Type B pancreatic cell (in vitro differentiated cells): ENCODE measurements at regions not wholly inside any gene's neighbourhood (a gene's known extent, or its start where the extent isn't known, plus 50 kb on each side); places are given as distances from the start of the nearest gene placed in this dataset.

Source experiments
- DNase-seq: peaks from one replicate; pipeline ENCODE4 v3.0.0; 2021; ENCODE audit warnings: mixed read lengths; ENCODE audit not compliant: unreplicated experiment; ENCODE audit errors: extremely low spot score
- H3K27ac Mint-ChIP-seq: 2 replicates; pipeline ENCODE4 v1.8.0; 2021; ENCODE audit warnings: mild to moderate bottlenecking, mixed read lengths
- H3K27me3 Mint-ChIP-seq: 2 replicates; pipeline ENCODE4 v1.8.0; 2021; ENCODE audit warnings: mixed read lengths
- H3K36me3 Mint-ChIP-seq: 2 replicates; pipeline ENCODE4 v1.8.0; 2021; ENCODE audit warnings: mixed read lengths
- H3K4me1 Mint-ChIP-seq: one replicate; pipeline ENCODE4 v1.8.0; 2021; ENCODE audit warnings: mixed read lengths; ENCODE audit not compliant: unreplicated experiment
- H3K4me3 Mint-ChIP-seq: 2 replicates; pipeline ENCODE4 v1.8.0; 2021; ENCODE audit warnings: mild to moderate bottlenecking, mixed read lengths
- H3K9me3 Mint-ChIP-seq: 2 replicates; pipeline ENCODE4 v1.8.0; 2021; ENCODE audit warnings: mixed read lengths
- TF ChIP-seq, protein P1 (sequence below): fragments of 200-600 bp; sonication (generic); conservative IDR thresholded peaks from 2 replicates; pipeline ENCODE4 v1.5.0; 2021; ENCODE audit warnings: antibody characterized with exemption, mild to moderate bottlenecking

DNA sequence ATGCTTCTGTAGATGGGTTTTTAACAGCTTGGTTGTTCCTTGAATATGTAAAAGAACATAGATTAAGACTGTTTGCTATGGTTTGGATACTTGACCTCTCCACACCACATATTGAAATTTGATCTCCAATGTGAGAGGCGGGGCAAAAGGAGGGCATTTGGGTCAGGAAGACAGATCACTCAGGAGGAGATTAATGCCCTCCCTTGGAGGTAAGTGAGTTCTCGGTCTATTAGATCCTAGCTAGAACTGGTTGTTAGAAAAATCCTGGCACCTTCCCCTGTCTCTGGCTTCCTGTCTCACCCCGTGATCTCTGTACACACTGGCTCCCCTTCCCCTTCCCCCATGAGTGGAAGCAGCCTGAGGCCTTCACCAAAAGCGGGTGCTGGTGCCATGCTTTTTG, 281.1 kb upstream of the ANKRD55 start:
- Mint-ChIP-seq H3K4me3 (peak overlapping the region; percentile 56), H3K27ac (peak overlapping the region; percentile 1), H3K36me3 (peaks cover 5% of the 10 kb centered on the region), H3K4me1 (peaks cover 60% of the 10 kb centered on the region), H3K9me3 (peaks cover 4% of the 10 kb centered on the region), H3K27me3 (no peaks in the 10 kb centered on the region)
- DNase-seq: no peak
- TF ChIP-seq, protein P1, sequence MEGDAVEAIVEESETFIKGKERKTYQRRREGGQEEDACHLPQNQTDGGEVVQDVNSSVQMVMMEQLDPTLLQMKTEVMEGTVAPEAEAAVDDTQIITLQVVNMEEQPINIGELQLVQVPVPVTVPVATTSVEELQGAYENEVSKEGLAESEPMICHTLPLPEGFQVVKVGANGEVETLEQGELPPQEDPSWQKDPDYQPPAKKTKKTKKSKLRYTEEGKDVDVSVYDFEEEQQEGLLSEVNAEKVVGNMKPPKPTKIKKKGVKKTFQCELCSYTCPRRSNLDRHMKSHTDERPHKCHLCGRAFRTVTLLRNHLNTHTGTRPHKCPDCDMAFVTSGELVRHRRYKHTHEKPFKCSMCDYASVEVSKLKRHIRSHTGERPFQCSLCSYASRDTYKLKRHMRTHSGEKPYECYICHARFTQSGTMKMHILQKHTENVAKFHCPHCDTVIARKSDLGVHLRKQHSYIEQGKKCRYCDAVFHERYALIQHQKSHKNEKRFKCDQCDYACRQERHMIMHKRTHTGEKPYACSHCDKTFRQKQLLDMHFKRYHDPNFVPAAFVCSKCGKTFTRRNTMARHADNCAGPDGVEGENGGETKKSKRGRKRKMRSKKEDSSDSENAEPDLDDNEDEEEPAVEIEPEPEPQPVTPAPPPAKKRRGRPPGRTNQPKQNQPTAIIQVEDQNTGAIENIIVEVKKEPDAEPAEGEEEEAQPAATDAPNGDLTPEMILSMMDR: no peak

DNA sequence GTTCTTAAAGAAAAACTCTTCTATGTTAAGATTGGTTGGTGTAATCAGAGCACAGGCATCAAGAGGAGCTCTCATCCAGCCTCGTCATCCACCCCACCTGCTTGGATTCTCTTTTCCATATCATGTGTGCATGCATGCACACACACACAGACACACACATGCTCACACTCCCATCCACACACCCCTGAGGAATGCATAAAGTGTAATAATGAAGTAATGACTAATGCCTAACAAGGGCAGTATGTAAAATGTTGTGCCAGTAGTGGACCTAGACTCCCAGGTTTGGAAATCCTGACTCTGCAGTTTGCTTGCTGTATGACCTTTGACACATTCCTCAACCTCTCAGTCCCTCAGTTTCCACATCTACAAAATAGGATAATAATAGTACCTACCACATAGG, 280.0 kb upstream of the ANKRD55 start:
- Mint-ChIP-seq H3K36me3 (peaks cover 5% of the 10 kb centered on the region), H3K4me1 (peaks cover 58% of the 10 kb centered on the region), H3K4me3 (no peak overlapping the region), H3K27me3 (no peaks in the 10 kb centered on the region), H3K9me3 (peaks cover 4% of the 10 kb centered on the region), H3K27ac (no peak overlapping the region)
- TF ChIP-seq, protein P1: no peak
- DNase-seq: no peak

DNA sequence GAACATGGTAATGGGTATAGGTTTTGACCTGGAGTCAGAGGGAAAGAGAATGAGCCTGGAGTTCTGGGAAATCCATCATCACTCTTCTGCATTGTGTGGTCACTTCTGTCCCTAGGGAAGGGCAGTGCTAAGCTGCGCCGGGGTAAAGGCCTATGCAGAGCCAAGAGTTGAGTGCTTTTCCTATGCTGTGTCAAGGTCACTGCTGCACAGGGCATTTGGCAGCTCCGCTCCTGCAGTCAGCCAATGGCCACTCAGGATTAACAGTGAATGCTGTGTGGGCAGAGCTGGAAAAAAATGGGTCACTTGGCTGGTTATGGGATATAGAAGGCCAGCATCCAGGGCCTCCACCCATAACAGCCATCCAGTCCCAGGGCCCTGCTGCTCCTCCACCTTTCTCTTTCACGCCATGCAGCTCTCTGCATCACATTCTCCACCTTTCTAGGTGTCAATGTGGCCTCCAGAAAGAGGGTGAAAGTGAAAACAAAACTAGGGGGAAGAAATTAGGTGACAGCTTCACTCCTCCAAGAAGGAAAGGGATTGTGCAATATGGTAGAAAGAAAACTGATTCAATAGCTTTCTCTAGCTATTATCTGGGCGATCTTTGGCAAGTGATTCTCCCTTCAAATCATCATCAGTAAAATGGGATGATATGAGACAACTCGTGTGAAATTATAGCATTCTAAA, 279.3 kb upstream of the ANKRD55 start:
- Mint-ChIP-seq H3K27ac (no peak overlapping the region), H3K9me3 (peaks cover 4% of the 10 kb centered on the region), H3K4me3 (no peak overlapping the region), H3K4me1 (peaks cover 56% of the 10 kb centered on the region), H3K36me3 (peaks cover 5% of the 10 kb centered on the region), H3K27me3 (no peaks in the 10 kb centered on the region)
- no peak for DNase-seq
- TF ChIP-seq, protein P1: no peak

DNA sequence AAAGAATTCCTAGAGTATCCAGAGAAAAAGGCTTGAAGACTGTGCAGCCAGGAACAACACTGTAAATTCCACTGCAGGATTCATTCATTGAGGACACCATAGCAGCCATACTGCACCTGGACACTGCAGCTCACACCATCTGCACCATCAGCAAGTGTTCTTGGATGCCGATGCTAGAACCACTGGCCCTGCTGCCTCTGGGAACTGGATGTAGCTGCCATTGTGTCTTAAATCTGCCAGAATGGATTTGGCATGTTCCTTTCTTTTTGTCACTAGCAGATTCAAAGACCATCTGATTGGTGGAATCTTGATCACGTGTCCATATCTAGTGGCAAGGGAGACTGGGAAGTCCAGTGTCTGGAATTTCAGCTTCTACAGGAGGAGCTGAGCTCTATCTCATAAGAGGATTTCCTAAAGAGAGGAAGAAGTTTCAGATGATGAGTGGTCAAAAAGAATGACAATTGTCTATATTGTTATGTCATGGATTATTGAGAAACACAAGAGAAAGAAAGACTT, 278.3 kb upstream of the ANKRD55 start:
- no peak for DNase-seq
- peaks cover 5% of the 10 kb centered on the region for H3K36me3 Mint-ChIP-seq
- H3K27me3 Mint-ChIP-seq: no peaks in the 10 kb centered on the region
- H3K4me1 Mint-ChIP-seq: peaks cover 51% of the 10 kb centered on the region
- H3K27ac Mint-ChIP-seq: no peak overlapping the region
- TF ChIP-seq, protein P1: no peak
- H3K9me3 Mint-ChIP-seq: peaks cover 7% of the 10 kb centered on the region
- no peak overlapping the region for H3K4me3 Mint-ChIP-seq

DNA sequence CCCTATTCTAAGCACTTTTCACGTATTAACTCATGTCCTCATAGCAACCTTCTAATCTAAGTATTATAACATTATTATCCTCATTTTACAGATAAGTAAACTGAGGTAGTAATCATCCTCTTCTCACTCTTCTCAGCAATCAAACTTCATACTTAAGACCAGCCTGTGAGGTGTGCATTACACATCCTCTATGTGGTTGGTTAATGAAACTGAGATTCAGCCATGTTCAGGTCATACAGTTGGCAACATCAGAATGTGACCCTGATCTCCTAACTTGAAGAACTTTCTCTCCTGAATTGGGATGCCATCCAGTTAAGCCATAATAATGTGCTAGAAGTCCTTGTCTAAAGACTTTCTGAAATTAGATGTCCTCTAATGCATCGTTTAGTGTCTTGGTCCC, 275.1 kb upstream of the ANKRD55 start:
- Mint-ChIP-seq H3K27me3 (no peaks in the 10 kb centered on the region), H3K9me3 (peaks cover 9% of the 10 kb centered on the region), H3K36me3 (no peaks in the 10 kb centered on the region), H3K4me1 (peaks cover 29% of the 10 kb centered on the region), H3K27ac (no peak overlapping the region), H3K4me3 (no peak overlapping the region)
- DNase-seq: no peak
- TF ChIP-seq, protein P1: no peak
